Loucy (cell line): ENCODE measurements at regions not wholly inside any gene's neighbourhood (a gene's known extent, or its start where the extent isn't known, plus 50 kb on each side); places are given as distances from the start of the nearest gene placed in this dataset.

ENCODE experiments used
- H2AFZ ChIP-seq: fragments of 200-600 bp; sonication (generic); 2 replicates; pipeline ENCODE4 v1.6.0; 2016; ENCODE audit warnings: antibody characterized with exemption, mild to moderate bottlenecking, low read length, moderate library complexity
- H3F3A ChIP-seq: fragments of 200-600 bp; 2 replicates; pipeline ENCODE4 v1.6.0; 2016; ENCODE audit warnings: antibody characterized with exemption, low read depth, mild to moderate bottlenecking
- H3K27me3 ChIP-seq: fragments of 200-600 bp; sonication (generic); 2 replicates; pipeline ENCODE4 v1.6.1; 2014; ENCODE audit warnings: low read length, mild to moderate bottlenecking; ENCODE audit not compliant: insufficient read depth, poor library complexity, severe bottlenecking
- H3K36me3 ChIP-seq: fragments of 200-600 bp; sonication (generic); 2 replicates; pipeline ENCODE4 v1.6.1; 2016; ENCODE audit warnings: low read length; ENCODE audit not compliant: insufficient read depth
- H3K4me1 ChIP-seq: fragments of 200-600 bp; sonication (generic); 2 replicates; pipeline ENCODE4 v1.5.1; 2014; ENCODE audit warnings: low read length, mild to moderate bottlenecking; ENCODE audit not compliant: insufficient read depth, poor library complexity, severe bottlenecking
- H3K4me2 ChIP-seq: fragments of 200-600 bp; sonication (generic); 2 replicates; pipeline ENCODE4 v1.6.0; 2014; ENCODE audit warnings: antibody characterized with exemption, low read length, low read depth, mild to moderate bottlenecking; ENCODE audit not compliant: poor library complexity, severe bottlenecking
- H3K4me3 ChIP-seq: fragments of 200-600 bp; sonication (generic); 2 replicates; pipeline ENCODE4 v1.5.1; 2014; ENCODE audit warnings: low read length, mild to moderate bottlenecking, mixed read lengths; ENCODE audit not compliant: poor library complexity, severe bottlenecking
- H3K79me2 ChIP-seq: fragments of 200-600 bp; sonication (generic); 2 replicates; pipeline ENCODE4 v1.6.1; 2014; ENCODE audit warnings: low read length; ENCODE audit not compliant: insufficient read depth
- H3K9ac ChIP-seq: fragments of 200-600 bp; sonication (generic); 2 replicates; pipeline ENCODE4 v1.6.0; 2014; ENCODE audit warnings: mild to moderate bottlenecking, low read depth, low read length, moderate library complexity; ENCODE audit not compliant: poor library complexity, severe bottlenecking
- H3K9me2 ChIP-seq: fragments of 200-600 bp; sonication (generic); replicated peaks from 2 replicates; pipeline ENCODE4 v1.6.1; 2016; ENCODE audit warnings: low read depth, low read length, mixed read lengths
- H3K9me3 ChIP-seq: fragments of 200-600 bp; sonication (generic); 2 replicates; pipeline ENCODE4 v1.6.1; 2014; ENCODE audit warnings: mild to moderate bottlenecking, antibody characterized with exemption, low read length, low read depth; ENCODE audit not compliant: insufficient read depth
- H4K20me1 ChIP-seq: fragments of 200-600 bp; sonication (generic); 2 replicates; pipeline ENCODE4 v1.6.0; 2014; ENCODE audit warnings: antibody characterized with exemption, low read length, mild to moderate bottlenecking; ENCODE audit not compliant: insufficient read depth, poor library complexity, severe bottlenecking
- EZH2phosphoT487 ChIP-seq: fragments of 200-600 bp; IDR thresholded peaks from 2 replicates; pipeline ENCODE4 v1.6.1; 2018; ENCODE audit warnings: antibody characterized with exemption, mild to moderate bottlenecking, moderate library complexity, borderline replicate concordance
- TF ChIP-seq, protein P1 (sequence below): fragments of 200-600 bp; sonication (generic); conservative IDR thresholded peaks from 2 replicates; pipeline ENCODE4 v1.5.1; 2014; ENCODE audit warnings: mild to moderate bottlenecking, antibody characterized with exemption, low read length

DNA sequence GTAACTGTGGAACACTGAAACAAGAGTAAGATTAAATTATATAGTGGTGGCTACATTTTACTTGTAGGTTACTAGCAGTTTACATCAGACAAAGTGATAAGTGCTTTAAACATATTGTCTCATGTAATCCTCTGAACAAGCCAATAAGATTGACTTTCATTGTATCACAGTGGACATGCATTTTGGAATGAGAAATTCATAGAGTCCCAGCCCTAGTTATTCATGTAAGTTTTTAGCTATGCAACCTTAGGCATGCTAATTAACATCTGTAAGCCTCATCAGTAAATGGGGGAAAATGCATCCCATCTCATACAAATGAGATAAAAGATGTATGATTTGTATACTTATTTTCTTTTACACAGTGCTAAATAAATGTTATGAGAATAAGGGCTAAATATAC, 1038.1 kb upstream of the ADGRL4 start:
- Histone ChIP-seq H4K20me1 (no peaks in the 10 kb centered on the region), H3K4me2 (no peak overlapping the region), H3K4me1 (no peaks in the 10 kb centered on the region), H3K36me3 (no peaks in the 10 kb centered on the region), H3K79me2 (no peaks in the 10 kb centered on the region), H3K9me2 (no peaks in the 10 kb centered on the region), H3K27me3 (no peaks in the 10 kb centered on the region), H3K9me3 (no peaks in the 10 kb centered on the region), H3K4me3 (no peak overlapping the region), H3F3A (no peaks in the 10 kb centered on the region), H3K9ac (no peak overlapping the region), H2AFZ (no peak overlapping the region)
- TF ChIP-seq, protein P1, sequence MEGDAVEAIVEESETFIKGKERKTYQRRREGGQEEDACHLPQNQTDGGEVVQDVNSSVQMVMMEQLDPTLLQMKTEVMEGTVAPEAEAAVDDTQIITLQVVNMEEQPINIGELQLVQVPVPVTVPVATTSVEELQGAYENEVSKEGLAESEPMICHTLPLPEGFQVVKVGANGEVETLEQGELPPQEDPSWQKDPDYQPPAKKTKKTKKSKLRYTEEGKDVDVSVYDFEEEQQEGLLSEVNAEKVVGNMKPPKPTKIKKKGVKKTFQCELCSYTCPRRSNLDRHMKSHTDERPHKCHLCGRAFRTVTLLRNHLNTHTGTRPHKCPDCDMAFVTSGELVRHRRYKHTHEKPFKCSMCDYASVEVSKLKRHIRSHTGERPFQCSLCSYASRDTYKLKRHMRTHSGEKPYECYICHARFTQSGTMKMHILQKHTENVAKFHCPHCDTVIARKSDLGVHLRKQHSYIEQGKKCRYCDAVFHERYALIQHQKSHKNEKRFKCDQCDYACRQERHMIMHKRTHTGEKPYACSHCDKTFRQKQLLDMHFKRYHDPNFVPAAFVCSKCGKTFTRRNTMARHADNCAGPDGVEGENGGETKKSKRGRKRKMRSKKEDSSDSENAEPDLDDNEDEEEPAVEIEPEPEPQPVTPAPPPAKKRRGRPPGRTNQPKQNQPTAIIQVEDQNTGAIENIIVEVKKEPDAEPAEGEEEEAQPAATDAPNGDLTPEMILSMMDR = no peak
- no peak for TF ChIP-seq EZH2phosphoT487

DNA sequence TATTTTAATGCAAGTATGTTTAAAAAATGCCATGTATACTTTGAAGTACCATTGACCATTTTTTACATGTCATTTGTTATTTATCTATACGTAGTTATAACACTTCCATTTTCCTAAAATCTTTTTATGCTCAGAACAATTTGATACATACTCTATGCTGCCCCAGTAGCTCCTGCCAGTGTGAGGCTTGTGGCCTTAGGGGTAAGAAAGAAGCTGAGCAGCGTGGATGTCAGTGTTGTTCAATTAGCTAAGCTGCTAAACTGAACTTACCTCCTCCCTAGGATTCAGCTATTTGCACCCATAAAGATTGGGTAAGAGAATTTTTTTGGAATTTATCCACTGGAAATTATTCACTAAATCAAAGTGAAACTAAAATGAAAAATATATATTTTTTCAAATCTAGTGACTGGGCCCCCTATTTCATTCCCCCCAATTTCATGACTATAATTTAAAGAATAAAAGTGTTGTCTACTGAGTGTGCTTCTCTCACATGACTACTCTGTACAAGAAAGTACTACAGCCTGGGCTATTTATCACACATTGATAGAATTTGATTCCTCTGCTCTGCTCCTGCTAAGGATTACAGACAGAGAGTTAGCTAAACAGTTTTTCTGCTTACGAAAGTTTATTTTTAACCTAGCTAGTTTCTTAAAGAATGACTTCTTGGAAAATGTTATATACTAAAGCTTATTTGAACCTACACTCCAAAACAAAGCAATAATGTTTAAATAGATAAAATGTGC, 1030.3 kb upstream of the ADGRL4 start:
- TF ChIP-seq, protein P1 = no peak
- no peak for TF ChIP-seq EZH2phosphoT487
- Histone ChIP-seq H3K27me3 (no peaks in the 10 kb centered on the region), H2AFZ (no peak overlapping the region), H3K4me1 (no peaks in the 10 kb centered on the region), H3K79me2 (no peaks in the 10 kb centered on the region), H3K36me3 (no peaks in the 10 kb centered on the region), H3K9ac (no peak overlapping the region), H3K4me3 (no peak overlapping the region), H4K20me1 (no peaks in the 10 kb centered on the region), H3K4me2 (no peak overlapping the region), H3F3A (no peaks in the 10 kb centered on the region), H3K9me3 (no peaks in the 10 kb centered on the region), H3K9me2 (no peaks in the 10 kb centered on the region)

DNA sequence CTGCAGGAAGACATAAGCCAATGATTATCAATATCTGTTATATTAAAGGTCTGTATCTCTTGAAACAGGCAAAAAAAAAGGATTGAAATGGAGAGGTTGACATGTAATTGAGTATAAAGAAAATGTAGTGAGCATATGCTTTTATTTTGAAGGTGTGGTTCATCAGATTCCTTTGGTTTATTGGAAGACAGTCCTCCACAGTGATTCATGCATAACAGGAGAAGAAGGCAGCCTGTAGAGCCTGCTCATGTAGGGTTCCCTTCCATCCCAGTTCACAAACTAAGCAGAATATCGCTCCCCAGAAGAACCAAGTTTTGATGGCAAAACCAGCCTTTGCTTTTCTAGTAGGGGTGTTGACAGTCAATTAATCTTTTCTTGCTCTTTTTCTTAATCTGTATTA, 1016.8 kb upstream of the ADGRL4 start:
- TF ChIP-seq, protein P1 = no peak
- no peak for TF ChIP-seq EZH2phosphoT487
- Histone ChIP-seq H3F3A (no peaks in the 10 kb centered on the region), H3K79me2 (no peaks in the 10 kb centered on the region), H3K4me3 (no peak overlapping the region), H4K20me1 (no peaks in the 10 kb centered on the region), H3K9ac (no peak overlapping the region), H2AFZ (no peak overlapping the region), H3K4me1 (no peaks in the 10 kb centered on the region), H3K9me2 (no peaks in the 10 kb centered on the region), H3K27me3 (no peaks in the 10 kb centered on the region), H3K4me2 (no peak overlapping the region), H3K9me3 (no peaks in the 10 kb centered on the region), H3K36me3 (no peaks in the 10 kb centered on the region)
